Mesenchymal stem cell (in vitro differentiated cells and primary cell): ENCODE measurements at regions not wholly inside any gene's neighbourhood (a gene's known extent, or its start where the extent isn't known, plus 50 kb on each side); places are given as distances from the start of the nearest gene placed in this dataset.
"Not testable (repeated sequence)": the region's sequence is repeated elsewhere in the genome, so short reads cannot be mapped to it uniquely, and the experiment has no call there.

ENCODE experiments used
- DNase-seq: peaks from one replicate; pipeline ENCODE4 v3.0.0-alpha.2; 2013
- H2AFZ ChIP-seq: one replicate; pipeline ENCODE4 v1.6.1; 2013; ENCODE audit warnings: low read depth, mild to moderate bottlenecking, control low read depth, inconsistent platforms, low read length, moderate library complexity
- H2AK5ac ChIP-seq: 2 replicates; pipeline ENCODE4 v1.6.1; 2013; ENCODE audit warnings: low read length, moderate library complexity, mild to moderate bottlenecking, inconsistent platforms; ENCODE audit not compliant: severe bottlenecking
- H2BK120ac ChIP-seq: one replicate; pipeline ENCODE4 v1.6.1; 2013; ENCODE audit warnings: low read depth, mild to moderate bottlenecking, inconsistent platforms, low read length, moderate library complexity
- H2BK12ac ChIP-seq, 2 experiments: one replicate each; pipeline ENCODE4 v1.6.1; 2013; ENCODE audit warnings: inconsistent platforms in 2 of 2, low read length in 2 of 2, mild to moderate bottlenecking in 2 of 2, moderate library complexity in 2 of 2, control low read depth in 1 of 2
- H2BK15ac ChIP-seq: one replicate; pipeline ENCODE4 v1.6.1; 2013; ENCODE audit warnings: mild to moderate bottlenecking, low read depth, inconsistent platforms; ENCODE audit not compliant: poor library complexity, severe bottlenecking
- H2BK5ac ChIP-seq: 2 replicates; pipeline ENCODE4 v1.6.1; 2013; ENCODE audit warnings: low read depth, mild to moderate bottlenecking, low read length, control low read depth, inconsistent platforms; ENCODE audit not compliant: poor library complexity, severe bottlenecking
- H3K14ac ChIP-seq, 2 experiments: one replicate each; pipeline ENCODE4 v1.6.1; 2013; ENCODE audit warnings: inconsistent platforms in 2 of 2, low read length in 2 of 2, control low read depth in 1 of 2, mild to moderate bottlenecking in 1 of 2, moderate library complexity in 1 of 2
- H3K18ac ChIP-seq, 2 experiments: one replicate each; pipeline ENCODE4 v1.6.1; 2013; ENCODE audit warnings: inconsistent platforms in 2 of 2, low read length in 2 of 2, control low read depth in 1 of 2, low read depth in 1 of 2, mild to moderate bottlenecking in 1 of 2
- H3K23ac ChIP-seq, 2 experiments: one replicate each; pipeline ENCODE4 v1.6.1; 2013; ENCODE audit warnings: inconsistent platforms in 2 of 2, low read length in 2 of 2, mild to moderate bottlenecking in 2 of 2, moderate library complexity in 2 of 2, control low read depth in 1 of 2
- H3K27ac ChIP-seq: 2 replicates; pipeline ENCODE4 v1.5.1; 2013; ENCODE audit warnings: mild to moderate bottlenecking, moderate library complexity, low read length, control low read depth, inconsistent platforms; ENCODE audit not compliant: poor library complexity, severe bottlenecking
- H3K27me3 ChIP-seq, 2 experiments: 2 replicates each; pipeline versions ENCODE4 v1.6.1 to v1.7.0; 2013; ENCODE audit warnings: low read length in 2 of 2, mild to moderate bottlenecking in 2 of 2, moderate library complexity in 2 of 2, control low read depth in 1 of 2, inconsistent platforms in 1 of 2; ENCODE audit not compliant: control insufficient read depth in 1 of 2, insufficient read depth in 1 of 2
- H3K36me3 ChIP-seq, 2 experiments: 2 replicates each; pipeline versions ENCODE4 v1.6.1 to v1.7.0; 2013; ENCODE audit warnings: low read length in 2 of 2, control low read depth in 1 of 2, inconsistent platforms in 1 of 2, low read depth in 1 of 2, mild to moderate bottlenecking in 1 of 2; ENCODE audit not compliant: insufficient read depth in 2 of 2, control insufficient read depth in 1 of 2
- H3K4ac ChIP-seq, 2 experiments: one replicate each; pipeline ENCODE4 v1.6.1; 2013; ENCODE audit warnings: inconsistent platforms in 2 of 2, low read length in 2 of 2, mild to moderate bottlenecking in 2 of 2, moderate library complexity in 2 of 2, control low read depth in 1 of 2, low read depth in 1 of 2
- H3K4me1 ChIP-seq: 2 replicates; pipeline ENCODE4 v1.6.1; 2013; ENCODE audit warnings: low read depth, low read length, control low read depth; ENCODE audit not compliant: control insufficient read depth, insufficient read depth
- H3K4me2 ChIP-seq: 2 replicates; pipeline ENCODE4 v1.6.1; 2013; ENCODE audit warnings: low read length, mild to moderate bottlenecking, inconsistent platforms; ENCODE audit not compliant: poor library complexity, severe bottlenecking
- H3K4me3 ChIP-seq, 2 experiments: 2 replicates each; pipeline versions ENCODE4 v1.5.1 to v1.7.0; 2013; ENCODE audit warnings: low read length in 2 of 2, mild to moderate bottlenecking in 2 of 2, control low read depth in 1 of 2, low read depth in 1 of 2; ENCODE audit not compliant: insufficient read depth in 1 of 2
- H3K79me1 ChIP-seq: replicated peaks from 2 replicates; pipeline ENCODE4 v1.6.1; 2013; ENCODE audit warnings: mild to moderate bottlenecking, control low read depth, low read length, inconsistent platforms; ENCODE audit not compliant: poor library complexity, severe bottlenecking
- H3K9ac ChIP-seq: 2 replicates; pipeline ENCODE4 v1.7.0; 2013; ENCODE audit warnings: mild to moderate bottlenecking, low read length, moderate library complexity
- H3K9me3 ChIP-seq: 2 replicates; pipeline ENCODE4 v1.7.0; 2013; ENCODE audit warnings: mild to moderate bottlenecking, low read length; ENCODE audit not compliant: control insufficient read depth
- H4K8ac ChIP-seq: one replicate; pipeline ENCODE4 v1.6.1; 2013; ENCODE audit warnings: inconsistent platforms, mild to moderate bottlenecking, low read length, moderate library complexity
- H4K91ac ChIP-seq: one replicate; pipeline ENCODE4 v1.6.1; 2013; ENCODE audit warnings: mild to moderate bottlenecking, low read length, inconsistent platforms
- WGBS: methylation state at CpG from one replicate; pipeline ENCODE4 v1.1.7; 2013; ENCODE audit warnings: mixed read lengths; 5-methylcytosine and 5-hydroxymethylcytosine counted together

DNA sequence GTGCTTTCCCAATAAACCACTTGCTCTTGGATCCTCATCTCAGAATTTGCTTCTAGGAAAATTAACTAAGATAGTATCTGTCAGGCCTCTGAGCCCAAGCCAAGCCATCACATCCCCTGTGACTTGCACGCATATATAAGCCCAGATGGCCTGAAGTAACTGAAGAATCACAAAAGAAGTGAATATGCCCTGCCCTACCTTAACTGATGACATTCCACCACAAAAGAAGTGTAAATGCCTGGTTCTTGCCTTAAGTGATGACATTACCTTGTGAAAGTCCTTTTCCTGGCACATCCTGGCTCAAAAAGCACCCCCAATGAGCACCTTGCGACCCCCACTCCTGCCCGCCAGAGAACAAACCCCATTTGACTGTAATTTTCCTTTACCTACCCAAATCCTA is 255.0 kb upstream of the SPTLC3 start:
- DNase-seq, H3K18ac ChIP-seq, H3K9ac ChIP-seq, H3K36me3 ChIP-seq, H4K8ac ChIP-seq, H4K91ac ChIP-seq, H3K23ac ChIP-seq, H3K27ac ChIP-seq, H3K4me1 ChIP-seq, H2BK5ac ChIP-seq, H2BK120ac ChIP-seq, H2AFZ ChIP-seq, H3K27me3 ChIP-seq, H3K4me3 ChIP-seq, H2AK5ac ChIP-seq, H3K14ac ChIP-seq, H3K79me1 ChIP-seq, H2BK12ac ChIP-seq, H3K4me2 ChIP-seq, H2BK15ac ChIP-seq, H3K9me3 ChIP-seq, H3K4ac ChIP-seq: not testable (repeated sequence)
- WGBS = 35% methylated on average over 3 of the region's 3 CpGs

DNA sequence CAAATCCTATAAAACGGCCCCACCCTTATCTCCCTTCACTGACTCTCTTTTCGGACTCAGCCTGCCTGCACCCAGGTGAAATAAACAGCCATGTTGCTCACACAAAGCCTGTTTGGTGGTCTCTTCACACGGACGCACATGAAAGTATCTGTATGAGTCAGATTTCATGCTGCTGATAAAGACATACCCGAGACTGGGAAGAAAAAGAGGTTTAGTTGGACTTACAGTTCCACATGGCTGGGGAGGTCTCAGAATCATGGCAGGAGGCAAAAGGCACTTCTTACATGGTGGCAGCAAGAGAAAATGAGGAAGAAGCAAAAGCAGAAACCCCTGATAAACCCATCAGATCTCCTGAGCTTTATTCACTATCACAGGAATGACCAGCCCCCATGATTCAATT is 249.3 kb upstream of the SPTLC3 start:
- H3K23ac ChIP-seq, H3K27me3 ChIP-seq, H2BK15ac ChIP-seq, H3K9ac ChIP-seq, H3K9me3 ChIP-seq, H3K4me2 ChIP-seq, H2BK5ac ChIP-seq, H3K14ac ChIP-seq, H2BK120ac ChIP-seq, H2AK5ac ChIP-seq, H4K8ac ChIP-seq, H2AFZ ChIP-seq, H2BK12ac ChIP-seq, H3K36me3 ChIP-seq, H3K4me3 ChIP-seq, H3K27ac ChIP-seq, H4K91ac ChIP-seq, DNase-seq, H3K4me1 ChIP-seq, H3K79me1 ChIP-seq, H3K18ac ChIP-seq, H3K4ac ChIP-seq: not testable (repeated sequence)
- WGBS = 70% methylated on average over 3 of the region's 5 CpGs

DNA sequence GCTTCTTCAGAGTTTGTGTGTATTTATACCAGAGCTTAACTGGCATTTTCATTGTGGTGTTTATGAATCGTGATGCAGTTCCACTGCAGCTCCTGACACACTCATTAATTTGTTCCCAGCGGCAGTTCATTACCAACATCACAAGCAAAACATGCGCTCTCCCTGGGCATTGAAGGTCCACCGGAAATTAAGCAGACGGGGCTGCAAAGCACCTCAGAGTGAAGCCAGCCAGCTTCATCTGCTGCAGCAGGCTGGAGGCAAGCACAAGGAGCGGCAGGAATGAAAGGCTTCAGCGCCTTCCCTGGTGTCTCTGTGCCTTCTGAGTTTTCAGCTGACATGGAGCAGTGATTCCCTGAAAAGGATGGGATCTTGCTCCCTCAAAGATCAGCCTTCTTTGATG is 246.0 kb upstream of the SPTLC3 start:
- H3K4me3 ChIP-seq = no peak overlapping the region
- H2BK12ac ChIP-seq = no peak overlapping the region
- no peaks in the 10 kb centered on the region for H3K36me3 ChIP-seq
- no peak overlapping the region for H3K27ac ChIP-seq
- H3K4me1 ChIP-seq = no peaks in the 10 kb centered on the region
- H2AK5ac ChIP-seq = no peak overlapping the region
- no peak overlapping the region for H2BK15ac ChIP-seq
- no peak overlapping the region for H3K4me2 ChIP-seq
- H3K14ac ChIP-seq = peak overlapping the region in 1 of 2 experiments; percentile 8
- H2BK5ac ChIP-seq = no peak overlapping the region
- H3K9ac ChIP-seq = no peak overlapping the region
- no peak overlapping the region for H3K23ac ChIP-seq
- H4K91ac ChIP-seq = no peak overlapping the region
- no peak overlapping the region for H3K4ac ChIP-seq
- no peaks in the 10 kb centered on the region for H3K9me3 ChIP-seq
- no peaks in the 10 kb centered on the region for H3K79me1 ChIP-seq
- H2BK120ac ChIP-seq = no peak overlapping the region
- peak overlapping the region; percentile 53 for H2AFZ ChIP-seq
- H3K27me3 ChIP-seq = no peaks in the 10 kb centered on the region
- H4K8ac ChIP-seq = no peak overlapping the region
- no peak overlapping the region for H3K18ac ChIP-seq
- 51% methylated on average over 7 of the region's 7 CpGs for WGBS
- no peak for DNase-seq

DNA sequence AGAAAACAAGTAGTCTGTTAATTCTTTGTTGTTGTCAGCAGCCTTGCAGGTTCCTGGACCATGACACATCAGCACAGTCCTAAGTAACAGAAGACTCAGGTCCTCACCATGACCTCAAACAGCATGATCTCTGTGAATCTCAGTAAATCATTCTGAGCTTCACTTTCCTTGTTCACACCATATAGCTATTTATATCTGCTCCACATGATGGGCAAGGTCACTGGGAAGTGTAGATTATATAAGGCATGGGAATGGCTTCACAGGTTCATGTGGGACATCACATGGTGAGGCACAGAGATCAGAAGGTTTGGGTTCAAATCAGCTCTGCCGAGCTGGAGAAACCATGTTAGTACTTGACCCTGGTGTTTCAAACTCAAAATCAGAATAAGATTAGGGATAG is 245.4 kb upstream of the SPTLC3 start:
- no peak overlapping the region for H3K4ac ChIP-seq
- no peak overlapping the region for H2BK120ac ChIP-seq
- no peaks in the 10 kb centered on the region for H3K9me3 ChIP-seq
- no peaks in the 10 kb centered on the region for H3K27me3 ChIP-seq
- H3K4me3 ChIP-seq = no peak overlapping the region
- no peaks in the 10 kb centered on the region for H3K79me1 ChIP-seq
- no peak overlapping the region for H4K91ac ChIP-seq
- no peak overlapping the region for H3K18ac ChIP-seq
- no peak overlapping the region for H2AFZ ChIP-seq
- H3K4me1 ChIP-seq = no peaks in the 10 kb centered on the region
- H2AK5ac ChIP-seq = no peak overlapping the region
- no peak overlapping the region for H3K4me2 ChIP-seq
- no peak overlapping the region for H3K27ac ChIP-seq
- no peak overlapping the region for H3K23ac ChIP-seq
- H3K36me3 ChIP-seq = no peaks in the 10 kb centered on the region
- no peak overlapping the region for H4K8ac ChIP-seq
- no peak overlapping the region for H3K9ac ChIP-seq
- no peak for DNase-seq
- 100% methylated on average over 1 of the region's 1 CpG for WGBS
- no peak overlapping the region for H3K14ac ChIP-seq
- no peak overlapping the region for H2BK12ac ChIP-seq
- no peak overlapping the region for H2BK5ac ChIP-seq
- no peak overlapping the region for H2BK15ac ChIP-seq
